HG02642 (cell line): ENCODE measurements at regions not wholly inside any gene's neighbourhood (a gene's known extent, or its start where the extent isn't known, plus 50 kb on each side); places are given as distances from the start of the nearest gene placed in this dataset.

Experiments used
- ATAC-seq: cut with Tn5 transposase; IDR thresholded peaks from one replicate; pipeline ENCODE4 v1.9.1; 2021; ENCODE audit warnings: mild to moderate bottlenecking; ENCODE audit not compliant: unreplicated experiment, poor library complexity

- no peak for ATAC-seq
These were observed 105.8 kb upstream of the VCX3A start for GRCh38 chrX:6640727-6641126.

GRCh38 chrX:6614506-6614905 is 79.6 kb upstream of the VCX3A start:
- no peak for ATAC-seq

- no peak for ATAC-seq
These were observed 64.4 kb upstream of the VCX3A start for GRCh38 chrX:6599230-6599860.
